ACC112 (cell line): ENCODE measurements at regions not wholly inside any gene's neighbourhood (a gene's known extent, or its start where the extent isn't known, plus 50 kb on each side); places are given as distances from the start of the nearest gene placed in this dataset.

Experiments used
- H2AFZ ChIP-seq: fragments of 200-600 bp; sonication (generic); one replicate; pipeline ENCODE4 v1.6.0; 2017; ENCODE audit warnings: antibody characterized with exemption, low read length; ENCODE audit not compliant: unreplicated experiment
- H3K27ac ChIP-seq: fragments of 200-600 bp; sonication (generic); 2 replicates; pipeline ENCODE4 v1.5.1; 2014; ENCODE audit warnings: low read depth, mild to moderate bottlenecking, antibody characterized with exemption, low read length, moderate library complexity
- H3K27me3 ChIP-seq: fragments of 200-600 bp; sonication (generic); 2 replicates; pipeline ENCODE4 v1.6.1; 2014; ENCODE audit warnings: mild to moderate bottlenecking, antibody characterized with exemption, low read length, moderate library complexity, mixed read lengths; ENCODE audit not compliant: insufficient read depth
- H3K36me3 ChIP-seq: fragments of 200-600 bp; sonication (generic); 2 replicates; pipeline ENCODE4 v1.6.1; 2016; ENCODE audit warnings: mild to moderate bottlenecking, antibody characterized with exemption, low read length, moderate library complexity, mixed read lengths; ENCODE audit not compliant: insufficient read depth
- H3K4me1 ChIP-seq: fragments of 200-600 bp; sonication (generic); one replicate; pipeline ENCODE4 v1.6.1; 2016; ENCODE audit warnings: low read length, mixed read lengths; ENCODE audit not compliant: insufficient read depth, unreplicated experiment, control insufficient read depth
- H3K4me3 ChIP-seq: fragments of 200-600 bp; sonication (generic); 2 replicates; pipeline ENCODE4 v1.5.1; 2014; ENCODE audit warnings: mild to moderate bottlenecking, low read depth, low read length
- H3K79me2 ChIP-seq: fragments of 200-600 bp; sonication (generic); one replicate; pipeline ENCODE4 v1.6.0; 2016; ENCODE audit warnings: low read length; ENCODE audit not compliant: control insufficient read depth, unreplicated experiment, insufficient read depth

- no peaks in the 10 kb centered on the region for H3K79me2 ChIP-seq
- H3K27me3 ChIP-seq, result no peaks in the 10 kb centered on the region
- no peak overlapping the region for H3K4me3 ChIP-seq
- H2AFZ ChIP-seq, result no peak overlapping the region
- H3K27ac ChIP-seq, result no peak overlapping the region
- no peaks in the 10 kb centered on the region for H3K36me3 ChIP-seq
- peaks cover under 1% of the 10 kb centered on the region for H3K4me1 ChIP-seq
Measured at GRCh38 chr13:85282876-85283275, 516.3 kb downstream of the SLITRK6 start.

- Histone ChIP-seq H3K4me1 (peaks cover 5% of the 10 kb centered on the region), H3K27me3 (no peaks in the 10 kb centered on the region), H2AFZ (no peak overlapping the region), H3K79me2 (no peaks in the 10 kb centered on the region), H3K27ac (no peak overlapping the region), H3K36me3 (no peaks in the 10 kb centered on the region), H3K4me3 (no peak overlapping the region)
Measured at GRCh38 chr13:85278851-85279250, 520.4 kb downstream of the SLITRK6 start.

DNA sequence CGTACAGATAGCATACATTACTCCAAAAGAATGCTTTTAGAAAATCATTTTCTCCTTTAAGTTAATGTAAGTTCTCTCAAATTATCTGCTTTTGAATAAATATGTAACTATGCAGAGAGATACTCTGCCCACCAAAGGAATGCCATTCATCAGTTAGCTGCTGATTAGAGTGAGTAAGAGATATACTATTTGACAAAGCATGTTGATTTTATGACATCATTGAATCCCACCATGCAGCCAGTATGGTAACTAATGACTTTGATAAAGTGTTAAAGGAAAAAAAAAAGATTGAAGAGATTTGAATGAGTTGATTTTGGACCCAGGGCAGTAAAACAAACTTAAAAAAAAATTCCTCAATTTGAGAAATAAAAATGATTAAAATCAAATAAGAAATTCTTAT is 521.5 kb downstream of the SLITRK6 start:
- Histone ChIP-seq H3K27ac (no peak overlapping the region), H3K4me1 (peaks cover 5% of the 10 kb centered on the region), H3K27me3 (no peaks in the 10 kb centered on the region), H3K79me2 (no peaks in the 10 kb centered on the region), H3K36me3 (no peaks in the 10 kb centered on the region), H2AFZ (no peak overlapping the region), H3K4me3 (no peak overlapping the region)

DNA sequence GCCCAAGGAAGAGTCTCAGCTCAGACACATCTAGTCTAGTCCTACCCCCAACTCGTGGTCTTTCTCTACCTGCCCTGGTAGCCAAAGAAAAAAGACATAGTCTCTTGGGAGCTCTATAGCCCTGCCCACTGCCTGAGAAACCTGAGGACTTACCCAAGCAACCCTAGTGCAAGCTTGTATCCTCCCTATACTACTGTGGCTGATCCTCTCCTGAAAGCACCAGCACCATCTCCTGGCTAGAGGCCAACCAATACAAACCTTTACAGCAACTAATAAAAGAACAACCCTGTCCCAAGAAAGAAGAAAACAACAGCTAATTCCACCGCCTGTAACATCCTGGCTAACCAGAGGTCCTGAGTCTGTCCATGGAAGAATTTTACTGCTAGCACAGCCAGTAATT is 532.4 kb downstream of the SLITRK6 start:
- Histone ChIP-seq H3K27ac (no peak overlapping the region), H3K79me2 (no peaks in the 10 kb centered on the region), H3K4me1 (no peaks in the 10 kb centered on the region), H3K27me3 (no peaks in the 10 kb centered on the region), H2AFZ (no peak overlapping the region), H3K36me3 (no peaks in the 10 kb centered on the region), H3K4me3 (no peak overlapping the region)

- Histone ChIP-seq H3K4me1 (no peaks in the 10 kb centered on the region), H3K27ac (no peak overlapping the region), H3K4me3 (no peak overlapping the region), H3K27me3 (no peaks in the 10 kb centered on the region), H2AFZ (no peak overlapping the region), H3K36me3 (no peaks in the 10 kb centered on the region), H3K79me2 (no peaks in the 10 kb centered on the region)
Measured at GRCh38 chr13:85266331-85266730, 532.9 kb downstream of the SLITRK6 start.

DNA sequence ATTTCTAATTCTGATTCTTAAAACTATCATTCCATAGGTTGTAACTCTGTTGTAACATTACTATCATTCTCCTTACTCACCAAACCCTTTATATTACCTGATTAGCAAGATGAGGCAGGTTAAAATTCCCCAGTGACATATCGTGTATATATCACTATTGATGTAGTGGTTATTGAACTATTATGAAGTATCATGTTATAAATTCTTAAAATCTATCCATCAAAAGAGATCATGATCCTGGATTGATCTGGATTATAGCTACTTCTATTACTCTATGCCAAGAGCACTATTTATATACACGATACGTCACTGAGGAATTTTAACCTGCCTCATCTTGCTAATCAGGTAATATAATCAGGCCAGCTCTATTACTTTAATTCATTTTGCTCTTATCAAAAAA is 533.9 kb downstream of the SLITRK6 start:
- no peaks in the 10 kb centered on the region for H3K4me1 ChIP-seq
- no peak overlapping the region for H3K4me3 ChIP-seq
- no peak overlapping the region for H2AFZ ChIP-seq
- H3K27ac ChIP-seq, result no peak overlapping the region
- no peaks in the 10 kb centered on the region for H3K36me3 ChIP-seq
- H3K79me2 ChIP-seq, result no peaks in the 10 kb centered on the region
- H3K27me3 ChIP-seq, result no peaks in the 10 kb centered on the region

GRCh38 chr13:85262499-85262898 is 536.7 kb downstream of the SLITRK6 start:
- H3K4me1 ChIP-seq, result no peaks in the 10 kb centered on the region
- H2AFZ ChIP-seq, result no peak overlapping the region
- H3K36me3 ChIP-seq, result no peaks in the 10 kb centered on the region
- no peaks in the 10 kb centered on the region for H3K27me3 ChIP-seq
- H3K4me3 ChIP-seq, result no peak overlapping the region
- H3K79me2 ChIP-seq, result no peaks in the 10 kb centered on the region
- H3K27ac ChIP-seq, result no peak overlapping the region

- H2AFZ ChIP-seq, result no peak overlapping the region
- H3K4me1 ChIP-seq, result no peaks in the 10 kb centered on the region
- H3K4me3 ChIP-seq, result no peak overlapping the region
- H3K36me3 ChIP-seq, result no peaks in the 10 kb centered on the region
- no peaks in the 10 kb centered on the region for H3K27me3 ChIP-seq
- H3K27ac ChIP-seq, result no peak overlapping the region
- H3K79me2 ChIP-seq, result no peaks in the 10 kb centered on the region
Measured at GRCh38 chr13:85261757-85262346, 537.4 kb downstream of the SLITRK6 start.

DNA sequence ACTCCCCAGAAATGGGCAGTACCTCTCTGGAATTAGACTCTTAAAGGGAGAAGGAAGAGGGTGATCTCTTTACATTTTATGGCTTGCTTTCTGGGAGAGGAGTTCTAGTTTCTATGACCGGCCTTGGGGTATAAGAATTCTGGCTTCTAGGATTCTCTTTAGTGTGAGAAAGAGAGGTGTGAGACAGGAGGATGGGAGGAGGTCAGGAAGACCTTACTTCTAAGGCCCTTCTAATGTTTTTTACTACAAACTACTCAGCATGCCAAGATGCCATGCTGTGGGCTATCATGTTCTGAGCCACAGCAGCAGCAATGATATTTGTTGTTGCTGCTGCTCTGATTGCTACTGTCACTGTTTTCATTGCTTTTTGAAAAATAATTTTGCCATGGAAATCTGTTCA is 538.3 kb downstream of the SLITRK6 start:
- H3K27ac ChIP-seq, result no peak overlapping the region
- H3K36me3 ChIP-seq, result no peaks in the 10 kb centered on the region
- no peaks in the 10 kb centered on the region for H3K79me2 ChIP-seq
- H2AFZ ChIP-seq, result no peak overlapping the region
- H3K27me3 ChIP-seq, result no peaks in the 10 kb centered on the region
- no peaks in the 10 kb centered on the region for H3K4me1 ChIP-seq
- no peak overlapping the region for H3K4me3 ChIP-seq

- Histone ChIP-seq H3K27ac (no peak overlapping the region), H2AFZ (no peak overlapping the region), H3K4me1 (no peaks in the 10 kb centered on the region)
Measured at GRCh38 chr13:85255978-85256377, 543.2 kb downstream of the SLITRK6 start.

DNA sequence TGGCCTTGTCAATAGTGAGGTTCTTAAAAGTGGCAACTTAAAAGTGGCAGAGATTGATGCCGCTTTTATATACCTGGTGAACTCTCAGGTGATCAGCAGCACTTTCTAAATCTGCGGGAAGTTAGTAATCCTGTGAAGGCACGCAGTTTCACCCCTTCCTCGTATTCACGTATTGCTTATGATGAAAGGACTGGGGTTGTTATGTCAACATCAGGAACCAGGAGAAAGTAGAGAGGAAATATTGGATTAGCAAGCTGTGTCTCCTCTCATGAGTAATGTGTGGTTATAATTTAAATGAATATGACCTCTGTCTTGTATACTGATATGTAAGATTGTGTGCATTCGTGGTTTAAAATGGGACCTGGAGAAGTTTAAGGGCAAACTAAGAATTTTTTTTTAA is 544.6 kb downstream of the SLITRK6 start:
- Histone ChIP-seq H3K36me3 (no peaks in the 10 kb centered on the region), H3K4me3 (no peak overlapping the region), H3K4me1 (no peaks in the 10 kb centered on the region), H3K27me3 (no peaks in the 10 kb centered on the region), H3K79me2 (no peaks in the 10 kb centered on the region), H3K27ac (no peak overlapping the region), H2AFZ (no peak overlapping the region)

More at GRCh38 chr13:85255978-85256377, 543.2 kb downstream of the SLITRK6 start:
- no peak overlapping the region for H3K4me3 ChIP-seq
- no peaks in the 10 kb centered on the region for H3K36me3 ChIP-seq
- H3K27me3 ChIP-seq, result no peaks in the 10 kb centered on the region
- H3K79me2 ChIP-seq, result no peaks in the 10 kb centered on the region
